Loucy (cell line): ENCODE measurements at regions not wholly inside any gene's neighbourhood (a gene's known extent, or its start where the extent isn't known, plus 50 kb on each side); places are given as distances from the start of the nearest gene placed in this dataset.

Experiments used
- H2AFZ ChIP-seq: fragments of 200-600 bp; sonication (generic); 2 replicates; pipeline ENCODE4 v1.6.0; 2016; ENCODE audit warnings: antibody characterized with exemption, mild to moderate bottlenecking, low read length, moderate library complexity
- H3F3A ChIP-seq: fragments of 200-600 bp; 2 replicates; pipeline ENCODE4 v1.6.0; 2016; ENCODE audit warnings: antibody characterized with exemption, low read depth, mild to moderate bottlenecking
- H3K27me3 ChIP-seq: fragments of 200-600 bp; sonication (generic); 2 replicates; pipeline ENCODE4 v1.6.1; 2014; ENCODE audit warnings: low read length, mild to moderate bottlenecking; ENCODE audit not compliant: insufficient read depth, poor library complexity, severe bottlenecking
- H3K36me3 ChIP-seq: fragments of 200-600 bp; sonication (generic); 2 replicates; pipeline ENCODE4 v1.6.1; 2016; ENCODE audit warnings: low read length; ENCODE audit not compliant: insufficient read depth
- H3K4me1 ChIP-seq: fragments of 200-600 bp; sonication (generic); 2 replicates; pipeline ENCODE4 v1.5.1; 2014; ENCODE audit warnings: low read length, mild to moderate bottlenecking; ENCODE audit not compliant: insufficient read depth, poor library complexity, severe bottlenecking
- H3K4me2 ChIP-seq: fragments of 200-600 bp; sonication (generic); 2 replicates; pipeline ENCODE4 v1.6.0; 2014; ENCODE audit warnings: antibody characterized with exemption, low read length, low read depth, mild to moderate bottlenecking; ENCODE audit not compliant: poor library complexity, severe bottlenecking
- H3K4me3 ChIP-seq: fragments of 200-600 bp; sonication (generic); 2 replicates; pipeline ENCODE4 v1.5.1; 2014; ENCODE audit warnings: low read length, mild to moderate bottlenecking, mixed read lengths; ENCODE audit not compliant: poor library complexity, severe bottlenecking
- H3K79me2 ChIP-seq: fragments of 200-600 bp; sonication (generic); 2 replicates; pipeline ENCODE4 v1.6.1; 2014; ENCODE audit warnings: low read length; ENCODE audit not compliant: insufficient read depth
- H3K9ac ChIP-seq: fragments of 200-600 bp; sonication (generic); 2 replicates; pipeline ENCODE4 v1.6.0; 2014; ENCODE audit warnings: mild to moderate bottlenecking, low read depth, low read length, moderate library complexity; ENCODE audit not compliant: poor library complexity, severe bottlenecking
- H3K9me2 ChIP-seq: fragments of 200-600 bp; sonication (generic); replicated peaks from 2 replicates; pipeline ENCODE4 v1.6.1; 2016; ENCODE audit warnings: low read depth, low read length, mixed read lengths
- H3K9me3 ChIP-seq: fragments of 200-600 bp; sonication (generic); 2 replicates; pipeline ENCODE4 v1.6.1; 2014; ENCODE audit warnings: mild to moderate bottlenecking, antibody characterized with exemption, low read length, low read depth; ENCODE audit not compliant: insufficient read depth
- H4K20me1 ChIP-seq: fragments of 200-600 bp; sonication (generic); 2 replicates; pipeline ENCODE4 v1.6.0; 2014; ENCODE audit warnings: antibody characterized with exemption, low read length, mild to moderate bottlenecking; ENCODE audit not compliant: insufficient read depth, poor library complexity, severe bottlenecking
- EZH2phosphoT487 ChIP-seq: fragments of 200-600 bp; IDR thresholded peaks from 2 replicates; pipeline ENCODE4 v1.6.1; 2018; ENCODE audit warnings: antibody characterized with exemption, mild to moderate bottlenecking, moderate library complexity, borderline replicate concordance
- TF ChIP-seq, protein P1 (sequence below): fragments of 200-600 bp; sonication (generic); conservative IDR thresholded peaks from 2 replicates; pipeline ENCODE4 v1.5.1; 2014; ENCODE audit warnings: mild to moderate bottlenecking, antibody characterized with exemption, low read length

DNA sequence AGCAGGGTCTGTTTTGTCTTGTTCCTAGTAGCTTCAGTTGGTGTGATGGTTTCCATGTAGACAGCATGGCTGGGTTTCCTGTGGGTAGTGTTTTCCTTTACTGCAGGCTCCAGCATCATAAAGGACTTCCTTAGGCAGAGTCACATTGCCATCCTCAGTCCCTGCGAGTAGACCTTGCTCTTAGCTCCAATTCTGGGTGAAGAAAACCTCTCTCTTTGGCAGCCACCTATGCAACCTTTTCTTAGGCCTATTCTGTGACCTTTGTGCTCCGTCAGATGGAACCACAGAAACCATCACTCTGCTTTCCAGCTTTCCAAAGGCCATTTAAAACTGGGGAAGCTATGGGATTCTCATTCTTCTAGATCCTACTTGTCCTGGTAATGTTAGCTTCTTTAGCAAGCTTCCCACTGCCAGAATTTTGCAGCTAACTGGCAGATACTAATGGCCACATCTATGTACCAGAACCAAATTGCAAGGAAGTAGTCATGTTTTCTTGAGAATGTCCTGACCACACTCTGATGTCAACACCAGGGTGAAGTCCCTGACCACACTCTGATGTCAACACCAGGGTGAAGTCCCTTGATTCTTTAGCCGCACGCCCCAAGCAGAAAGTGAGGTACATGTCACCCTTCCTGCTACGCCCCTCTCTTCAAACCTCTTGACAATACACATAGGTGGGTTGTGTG lies 646.6 kb upstream of the HS3ST5 start:
- H3K9ac ChIP-seq: no peak overlapping the region
- H4K20me1 ChIP-seq: no peaks in the 10 kb centered on the region
- H3K79me2 ChIP-seq: no peaks in the 10 kb centered on the region
- TF ChIP-seq, protein P1, sequence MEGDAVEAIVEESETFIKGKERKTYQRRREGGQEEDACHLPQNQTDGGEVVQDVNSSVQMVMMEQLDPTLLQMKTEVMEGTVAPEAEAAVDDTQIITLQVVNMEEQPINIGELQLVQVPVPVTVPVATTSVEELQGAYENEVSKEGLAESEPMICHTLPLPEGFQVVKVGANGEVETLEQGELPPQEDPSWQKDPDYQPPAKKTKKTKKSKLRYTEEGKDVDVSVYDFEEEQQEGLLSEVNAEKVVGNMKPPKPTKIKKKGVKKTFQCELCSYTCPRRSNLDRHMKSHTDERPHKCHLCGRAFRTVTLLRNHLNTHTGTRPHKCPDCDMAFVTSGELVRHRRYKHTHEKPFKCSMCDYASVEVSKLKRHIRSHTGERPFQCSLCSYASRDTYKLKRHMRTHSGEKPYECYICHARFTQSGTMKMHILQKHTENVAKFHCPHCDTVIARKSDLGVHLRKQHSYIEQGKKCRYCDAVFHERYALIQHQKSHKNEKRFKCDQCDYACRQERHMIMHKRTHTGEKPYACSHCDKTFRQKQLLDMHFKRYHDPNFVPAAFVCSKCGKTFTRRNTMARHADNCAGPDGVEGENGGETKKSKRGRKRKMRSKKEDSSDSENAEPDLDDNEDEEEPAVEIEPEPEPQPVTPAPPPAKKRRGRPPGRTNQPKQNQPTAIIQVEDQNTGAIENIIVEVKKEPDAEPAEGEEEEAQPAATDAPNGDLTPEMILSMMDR: no peak
- TF ChIP-seq EZH2phosphoT487: no peak
- H3K36me3 ChIP-seq: no peaks in the 10 kb centered on the region
- H3K27me3 ChIP-seq: no peaks in the 10 kb centered on the region
- H3K9me2 ChIP-seq: no peaks in the 10 kb centered on the region
- H2AFZ ChIP-seq: no peak overlapping the region
- H3K4me3 ChIP-seq: no peak overlapping the region
- H3K4me1 ChIP-seq: no peaks in the 10 kb centered on the region
- no peak overlapping the region for H3K4me2 ChIP-seq
- H3K9me3 ChIP-seq: no peaks in the 10 kb centered on the region
- no peaks in the 10 kb centered on the region for H3F3A ChIP-seq

DNA sequence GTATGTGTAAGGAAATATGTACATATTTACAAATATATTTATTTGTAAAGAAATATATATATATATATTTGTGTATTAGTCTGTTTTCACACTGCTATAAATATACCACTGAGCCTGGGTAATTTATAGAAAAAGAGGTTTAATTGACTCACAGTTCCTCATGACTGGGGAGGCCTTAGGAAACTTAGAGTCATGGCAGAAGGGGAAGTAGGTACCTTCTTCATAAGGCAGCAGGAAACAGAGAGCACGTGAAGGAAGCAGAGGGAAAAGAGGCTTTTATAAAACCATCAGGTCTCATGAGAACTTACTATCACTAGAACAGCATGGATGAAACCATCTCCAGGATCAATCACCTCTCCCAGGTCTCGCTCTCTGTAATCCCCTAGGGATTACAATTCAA lies 644.5 kb upstream of the HS3ST5 start:
- H2AFZ ChIP-seq: no peak overlapping the region
- no peaks in the 10 kb centered on the region for H3K36me3 ChIP-seq
- H3K9me3 ChIP-seq: no peaks in the 10 kb centered on the region
- no peaks in the 10 kb centered on the region for H3K4me1 ChIP-seq
- no peak overlapping the region for H3K4me3 ChIP-seq
- H3K79me2 ChIP-seq: no peaks in the 10 kb centered on the region
- no peaks in the 10 kb centered on the region for H4K20me1 ChIP-seq
- no peaks in the 10 kb centered on the region for H3F3A ChIP-seq
- no peaks in the 10 kb centered on the region for H3K9me2 ChIP-seq
- H3K27me3 ChIP-seq: no peaks in the 10 kb centered on the region
- H3K4me2 ChIP-seq: no peak overlapping the region
- H3K9ac ChIP-seq: no peak overlapping the region
- TF ChIP-seq, protein P1: no peak
- TF ChIP-seq EZH2phosphoT487: no peak

DNA sequence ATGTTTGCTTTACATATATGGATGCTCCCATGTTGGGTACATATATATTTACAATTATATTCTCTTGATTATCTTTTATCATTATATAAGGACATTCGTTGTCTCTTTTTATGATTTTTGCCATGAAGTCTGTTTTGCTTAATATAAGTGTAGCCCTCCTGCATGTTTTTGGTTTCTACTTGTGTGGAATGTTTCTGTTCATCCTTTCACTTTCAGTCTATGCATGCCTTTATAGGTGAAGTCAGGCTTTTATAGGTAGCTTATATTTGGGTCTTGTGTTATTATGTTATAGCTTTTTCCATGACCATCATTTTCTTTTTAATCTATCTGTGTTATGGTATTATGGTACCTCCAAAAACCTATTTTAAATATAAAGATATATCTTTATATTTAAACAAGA lies 612.5 kb upstream of the HS3ST5 start:
- Histone ChIP-seq H3K9me2 (no peaks in the 10 kb centered on the region), H3K27me3 (no peaks in the 10 kb centered on the region), H3K9ac (no peak overlapping the region), H3K79me2 (no peaks in the 10 kb centered on the region), H3K36me3 (no peaks in the 10 kb centered on the region), H3K9me3 (no peaks in the 10 kb centered on the region), H3K4me3 (no peak overlapping the region), H4K20me1 (no peaks in the 10 kb centered on the region), H3K4me2 (no peak overlapping the region), H3F3A (no peaks in the 10 kb centered on the region), H2AFZ (no peak overlapping the region), H3K4me1 (no peaks in the 10 kb centered on the region)
- TF ChIP-seq, protein P1: no peak
- no peak for TF ChIP-seq EZH2phosphoT487
